Caco-2 (cell line): ENCODE measurements at regions not wholly inside any gene's neighbourhood (a gene's known extent, or its start where the extent isn't known, plus 50 kb on each side); places are given as distances from the start of the nearest gene placed in this dataset.

Source experiments
- BruUV-seq: library from RNA; stranded (reverse); fragments of 400-500 nt; replicated peaks from 2 replicates; lab custom pipeline; 2021; lab: Mats Ljungman, UMichigan
- CTCF ChIA-PET: fragments of 300-600 bp; sonication (Branson Sonifier 250); formaldehyde crosslinking; loops from one replicate; lab custom pipeline; 2022; ENCODE audit warnings: antibody characterized with exemption; lab: Charles Lee
- POLR2A ChIA-PET: fragments of 300-600 bp; sonication (Branson Sonifier 250); formaldehyde crosslinking; loops from one replicate; lab custom pipeline; 2022; ENCODE audit warnings: antibody characterized with exemption; lab: Charles Lee
- DNase-seq, 2 experiments: peaks; one replicate each; pipeline versions ENCODE4 v3.0.0 to v3.0.0-alpha.2; 2020 to 2022
- H3K27me3 ChIP-seq: replicated peaks from 2 replicates; pipeline ENCODE4 v1.6.0; 2011; ENCODE audit warnings: low read length; ENCODE audit not compliant: control insufficient read depth, insufficient read depth
- H3K36me3 ChIP-seq: 2 replicates; pipeline ENCODE4 v1.5.1; 2011; ENCODE audit warnings: low read length; ENCODE audit not compliant: control insufficient read depth, insufficient read depth
- H3K4me1 ChIP-seq: fragments of 250-450 bp; sonication (Bioruptor Pico); 2 replicates; pipeline ENCODE4 v1.5.1; 2020; ENCODE audit warnings: mild to moderate bottlenecking
- H3K4me3 ChIP-seq: 2 replicates; pipeline ENCODE4 v1.5.1; 2011; ENCODE audit warnings: low read depth, mild to moderate bottlenecking, control low read depth, low read length
- H3K9me3 ChIP-seq: fragments of 250-450 bp; sonication (Bioruptor Pico); 2 replicates; pipeline ENCODE4 v1.5.1; 2020; ENCODE audit warnings: mild to moderate bottlenecking, moderate library complexity
- H3K27ac Mint-ChIP-seq: one replicate; pipeline ENCODE4 v1.8.0; 2022; ENCODE audit warnings: mixed read lengths; ENCODE audit not compliant: unreplicated experiment
- H3K27me3 Mint-ChIP-seq: one replicate; pipeline ENCODE4 v1.8.0; 2022; ENCODE audit warnings: mixed read lengths; ENCODE audit not compliant: insufficient read depth, unreplicated experiment
- H3K36me3 Mint-ChIP-seq: one replicate; pipeline ENCODE4 v1.8.0; 2022; ENCODE audit warnings: mild to moderate bottlenecking, mixed read lengths; ENCODE audit not compliant: insufficient read depth, unreplicated experiment
- H3K4me1 Mint-ChIP-seq: one replicate; pipeline ENCODE4 v1.8.0; 2022; ENCODE audit warnings: low read depth, mixed read lengths; ENCODE audit not compliant: unreplicated experiment
- H3K4me3 Mint-ChIP-seq: one replicate; pipeline ENCODE4 v1.8.0; 2022; ENCODE audit warnings: mild to moderate bottlenecking, moderate library complexity, mixed read lengths; ENCODE audit not compliant: unreplicated experiment
- H3K9me3 Mint-ChIP-seq: one replicate; pipeline ENCODE4 v1.8.0; 2022; ENCODE audit warnings: mixed read lengths; ENCODE audit not compliant: unreplicated experiment
- CTCF ChIP-seq, 2 experiments: fragments of 200-600 bp in 1 of 2; IDR thresholded peaks; 1 replicate in 1 of 2; 2 replicates in 1 of 2; pipeline versions ENCODE4 v1.5.1 to v1.8.0; 2011 to 2022; ENCODE audit warnings: antibody characterized with exemption in 1 of 2, control low read depth in 1 of 2, inconsistent platforms in 1 of 2, low read depth in 1 of 2, low read length in 1 of 2, mild to moderate bottlenecking in 1 of 2, moderate library complexity in 1 of 2; ENCODE audit not compliant: insufficient read depth in 1 of 2, severe bottlenecking in 1 of 2, unreplicated experiment in 1 of 2
- intact Hi-C: fragments of 100-400 bp; cut with micrococcal nuclease; formaldehyde crosslinking; loops from one replicate; pipeline ENCODE4 v1.10.0; 2022; ENCODE audit not compliant: unreplicated experiment

GRCh38 chr2:237022533-237022932 lies 63.2 kb upstream of the COPS8 start:
- Mint-ChIP-seq H3K4me3 (no peak overlapping the region), H3K4me1 (no peaks in the 10 kb centered on the region), H3K9me3 (peaks cover 8% of the 10 kb centered on the region), H3K36me3 (no peaks in the 10 kb centered on the region), H3K27me3 (no peaks in the 10 kb centered on the region), H3K27ac (no peak overlapping the region)
- 0 out of 2 replicates have a peak, but pooled peaks cover 5% of the 10 kb centered on the region for H3K9me3 ChIP-seq
- no TSS peak for BruUV-seq
- no peaks in the 10 kb centered on the region; the same call in 1 of the 2 replicates for H3K36me3 ChIP-seq
- no peak for TF ChIP-seq CTCF (IDR thresholded peaks at IDR 0.05; ENCODE audit: insufficient read depth in 1 of 2, low read depth in 1 of 2, low read length in 1 of 2, severe bottlenecking in 1 of 2, unreplicated experiment in 1 of 2)
- POLR2A ChIA-PET: no interaction called here
- no peak overlapping the region for H3K4me3 ChIP-seq
- CTCF ChIA-PET: no interaction called here
- intact Hi-C loops: loop anchor here (10.0 kb wide), 1 partner anchor 328 kb away; no protein-coding TSS in a partner anchor
- DNase-seq: no peak
- H3K27me3 ChIP-seq: no peaks in the 10 kb centered on the region
- H3K4me1 ChIP-seq: peaks cover 19% of the 10 kb centered on the region

- ChIA-PET POLR2A (no interaction called here), CTCF (interaction anchor here (1.3 kb wide), 1 partner anchor 455 kb away, joined by 3 read pairs; the partner anchor contains the start of gene ACKR3)
- H3K27ac Mint-ChIP-seq: no peak overlapping the region
- Histone ChIP-seq H3K36me3 (no peaks in the 10 kb centered on the region; the same call in 1 of the 2 replicates), H3K27me3 (no peaks in the 10 kb centered on the region), H3K4me3 (no peak overlapping the region), H3K4me1 (peaks cover 19% of the 10 kb centered on the region), H3K9me3 (0 out of 2 replicates have a peak, but pooled peaks cover 5% of the 10 kb centered on the region)
- no TSS peak for BruUV-seq
- H3K4me3 Mint-ChIP-seq: no peak overlapping the region
- no peaks in the 10 kb centered on the region for H3K36me3 Mint-ChIP-seq
- no peaks in the 10 kb centered on the region for H3K4me1 Mint-ChIP-seq
- no peaks in the 10 kb centered on the region for H3K27me3 Mint-ChIP-seq
- H3K9me3 Mint-ChIP-seq: peaks cover 8% of the 10 kb centered on the region
- intact Hi-C loops: loop anchor here (2.0 to 10.0 kb wide), 2 partner anchors 35 to 329 kb away; no protein-coding TSS in a partner anchor
- no peak for TF ChIP-seq CTCF (IDR thresholded peaks at IDR 0.05; ENCODE audit: insufficient read depth in 1 of 2, low read depth in 1 of 2, low read length in 1 of 2, severe bottlenecking in 1 of 2, unreplicated experiment in 1 of 2)
- DNase-seq: no peak
Observed at GRCh38 chr2:237024255-237024654, 61.4 kb upstream of the COPS8 start.

GRCh38 chr2:237025090-237025865 lies 60.4 kb upstream of the COPS8 start:
- Mint-ChIP-seq H3K36me3 (no peaks in the 10 kb centered on the region), H3K4me3 (no peak overlapping the region), H3K27me3 (no peaks in the 10 kb centered on the region), H3K27ac (no peak overlapping the region), H3K9me3 (peaks cover 8% of the 10 kb centered on the region), H3K4me1 (no peaks in the 10 kb centered on the region)
- Histone ChIP-seq H3K9me3 (0 out of 2 replicates have a peak, but pooled peaks cover 5% of the 10 kb centered on the region), H3K36me3 (no peaks in the 10 kb centered on the region; the same call in 1 of the 2 replicates), H3K4me3 (no peak overlapping the region), H3K4me1 (peaks cover 19% of the 10 kb centered on the region), H3K27me3 (no peaks in the 10 kb centered on the region)
- CTCF ChIA-PET: interaction anchor here (1.3 kb wide), 1 partner anchor 456 kb away, joined by 3 read pairs; the partner anchor contains the start of gene ACKR3
- peak; percentile 77 to 90 for DNase-seq
- TSS peak; percentile 59 for BruUV-seq
- no peak for TF ChIP-seq CTCF (IDR thresholded peaks at IDR 0.05; ENCODE audit: insufficient read depth in 1 of 2, low read depth in 1 of 2, low read length in 1 of 2, severe bottlenecking in 1 of 2, unreplicated experiment in 1 of 2)
- POLR2A ChIA-PET: interaction anchor here (0.9 kb wide), 1 partner anchor 280 kb away, joined by 3 read pairs; no protein-coding TSS in a partner anchor
- intact Hi-C loops: loop anchor here (1.0 to 10.0 kb wide), 7 partner anchors 36 to 458 kb away; partner anchors contain the start of gene ACKR3
